GM19240 (cell line): ENCODE measurements at regions not wholly inside any gene's neighbourhood (a gene's known extent, or its start where the extent isn't known, plus 50 kb on each side); places are given as distances from the start of the nearest gene placed in this dataset.
"Not testable (repeated sequence)": the region's sequence is repeated elsewhere in the genome, so short reads cannot be mapped to it uniquely, and the experiment has no call there.

ENCODE experiments used
- DNase-seq: peaks from one replicate; pipeline ENCODE4 v3.0.0; 2011; ENCODE audit warnings: low spot score; ENCODE audit not compliant: insufficient read length

GRCh38 chr3:82110721-82111120 is 349.3 kb upstream of the GBE1 start:
- not testable (repeated sequence) for DNase-seq

- no peak for DNase-seq
These were observed 341.8 kb upstream of the GBE1 start for GRCh38 chr3:82103241-82103640.

- DNase-seq, result no peak
These were observed 338.9 kb upstream of the GBE1 start for GRCh38 chr3:82100378-82100777.

- DNase-seq, result no peak
These were observed 332.2 kb upstream of the GBE1 start for GRCh38 chr3:82093641-82094040.

GRCh38 chr3:82088749-82089148 is 327.3 kb upstream of the GBE1 start:
- no peak for DNase-seq

GRCh38 chr3:82087958-82088357 is 326.5 kb upstream of the GBE1 start:
- DNase-seq, result no peak

- no peak for DNase-seq
These were observed 324.5 kb upstream of the GBE1 start for GRCh38 chr3:82085851-82086475.

GRCh38 chr3:82085356-82085755 is 323.9 kb upstream of the GBE1 start:
- DNase-seq, result no peak

- no peak for DNase-seq
These were observed 323.4 kb upstream of the GBE1 start for GRCh38 chr3:82084824-82085223.

- no peak for DNase-seq
These were observed 321.4 kb upstream of the GBE1 start for GRCh38 chr3:82082796-82083195.

- no peak for DNase-seq
These were observed 319.9 kb upstream of the GBE1 start for GRCh38 chr3:82081351-82081750.

- DNase-seq, result no peak
These were observed 319.3 kb upstream of the GBE1 start for GRCh38 chr3:82080792-82081191.

- no peak for DNase-seq
These were observed 318.8 kb upstream of the GBE1 start for GRCh38 chr3:82080261-82080660.

GRCh38 chr3:82079335-82079890 is 318.0 kb upstream of the GBE1 start:
- no peak for DNase-seq

GRCh38 chr3:82078246-82078645 is 316.8 kb upstream of the GBE1 start:
- DNase-seq, result no peak

- DNase-seq, result no peak
These were observed 306.0 kb upstream of the GBE1 start for GRCh38 chr3:82067420-82067819.

GRCh38 chr3:82058809-82059208 is 297.4 kb upstream of the GBE1 start:
- no peak for DNase-seq

GRCh38 chr3:82055792-82056191 is 294.3 kb upstream of the GBE1 start:
- no peak for DNase-seq

- no peak for DNase-seq
These were observed 293.4 kb upstream of the GBE1 start for GRCh38 chr3:82054849-82055248.

- DNase-seq, result no peak
These were observed 291.8 kb upstream of the GBE1 start for GRCh38 chr3:82053236-82053635.

- DNase-seq, result no peak
These were observed 288.9 kb upstream of the GBE1 start for GRCh38 chr3:82050382-82050781.

- no peak for DNase-seq
These were observed 287.3 kb upstream of the GBE1 start for GRCh38 chr3:82048711-82049110.

GRCh38 chr3:82044930-82045705 is 283.7 kb upstream of the GBE1 start:
- no peak for DNase-seq
